SU-DHL-6 (cell line): ENCODE measurements at regions not wholly inside any gene's neighbourhood (a gene's known extent, or its start where the extent isn't known, plus 50 kb on each side); places are given as distances from the start of the nearest gene placed in this dataset.

Source experiments
- CTCF ChIP-seq: fragments of 200-600 bp; sonication (generic); IDR thresholded peaks from one replicate; pipeline ENCODE4 v1.5.1; 2017; ENCODE audit warnings: antibody characterized with exemption, mild to moderate bottlenecking, low read length, moderate library complexity; ENCODE audit not compliant: insufficient read depth, poor library complexity, severe bottlenecking
- EZH2phosphoT487 ChIP-seq: fragments of 200-600 bp; sonication (generic), shearing (Covaris generic); conservative IDR thresholded peaks from 2 replicates; pipeline ENCODE4 v1.6.1; 2018; ENCODE audit warnings: mild to moderate bottlenecking, antibody characterized with exemption, low read length, moderate library complexity, mixed read lengths

- TF ChIP-seq CTCF (no peak), EZH2phosphoT487 (no peak)
Observed at GRCh38 chr7:155154586-155154985, 84.5 kb downstream of the HTR5A start.
